GM18873 (cell line): ENCODE measurements at regions not wholly inside any gene's neighbourhood (a gene's known extent, or its start where the extent isn't known, plus 50 kb on each side); places are given as distances from the start of the nearest gene placed in this dataset.

Source experiments
- ATAC-seq: cut with Tn5 transposase; IDR thresholded peaks from one replicate; pipeline ENCODE4 v1.9.1; 2021; ENCODE audit warnings: mild to moderate bottlenecking, moderate library complexity, moderate number of reproducible peaks; ENCODE audit not compliant: unreplicated experiment, low FRiP score

GRCh38 chr9:80619356-80619755 is 1047.6 kb downstream of the TLE4 start:
- ATAC-seq, result no peak

GRCh38 chr9:80615964-80616363 is 1044.2 kb downstream of the TLE4 start:
- no peak for ATAC-seq

- no peak for ATAC-seq
Measured at GRCh38 chr9:80605793-80606192, 1034.0 kb downstream of the TLE4 start.

- no peak for ATAC-seq
Measured at GRCh38 chr9:80605129-80605528, 1033.4 kb downstream of the TLE4 start.

GRCh38 chr9:80602291-80602690 is 1030.5 kb downstream of the TLE4 start:
- no peak for ATAC-seq

GRCh38 chr9:80596579-80596978 is 1024.8 kb downstream of the TLE4 start:
- ATAC-seq, result no peak

GRCh38 chr9:80595192-80595591 is 1023.4 kb downstream of the TLE4 start:
- no peak for ATAC-seq

GRCh38 chr9:80592413-80592812 is 1020.6 kb downstream of the TLE4 start:
- no peak for ATAC-seq

- no peak for ATAC-seq
Measured at GRCh38 chr9:80586786-80587330, 1015.1 kb downstream of the TLE4 start.

- ATAC-seq, result no peak
Measured at GRCh38 chr9:80571953-80572352, 1000.2 kb downstream of the TLE4 start.

- ATAC-seq, result no peak
Measured at GRCh38 chr9:80569236-80569635, 997.5 kb downstream of the TLE4 start.

GRCh38 chr9:80561526-80561925 is 989.8 kb downstream of the TLE4 start:
- ATAC-seq, result no peak

GRCh38 chr9:80560976-80561375 is 989.2 kb downstream of the TLE4 start:
- ATAC-seq, result no peak

- ATAC-seq, result no peak
Measured at GRCh38 chr9:80557256-80557655, 985.5 kb downstream of the TLE4 start.

- ATAC-seq, result no peak
Measured at GRCh38 chr9:80556631-80557030, 984.9 kb downstream of the TLE4 start.

- no peak for ATAC-seq
Measured at GRCh38 chr9:80555782-80556325, 984.1 kb downstream of the TLE4 start.

GRCh38 chr9:80554856-80555255 is 983.1 kb downstream of the TLE4 start:
- ATAC-seq, result no peak

- ATAC-seq, result no peak
Measured at GRCh38 chr9:80554301-80554700, 982.5 kb downstream of the TLE4 start.

- ATAC-seq, result no peak
Measured at GRCh38 chr9:80552931-80553330, 981.2 kb downstream of the TLE4 start.

GRCh38 chr9:80550181-80550580 is 978.4 kb downstream of the TLE4 start:
- ATAC-seq, result no peak

GRCh38 chr9:80547613-80548012 is 975.8 kb downstream of the TLE4 start:
- no peak for ATAC-seq

GRCh38 chr9:80540387-80540786 is 968.6 kb downstream of the TLE4 start:
- ATAC-seq, result no peak

GRCh38 chr9:80538976-80539375 is 967.2 kb downstream of the TLE4 start:
- no peak for ATAC-seq
